ENCODE measurements at regions not wholly inside any gene's neighbourhood (a gene's known extent, or its start where the extent isn't known, plus 50 kb on each side); places are given as distances from the start of the nearest gene placed in this dataset.

GRCh38 chr1:5571861-5572401, 420.3 kb downstream of the NPHP4 start:
- H3K27ac ChIP-seq (ENCODE audit: low read length) = no peak overlapping the region
- no peaks in the 10 kb centered on the region for H3K79me2 ChIP-seq (replicated peaks; ENCODE audit: insufficient read depth, low read length)
- no peak overlapping the region for H3K4me3 ChIP-seq (ENCODE audit: low read length)

DNA sequence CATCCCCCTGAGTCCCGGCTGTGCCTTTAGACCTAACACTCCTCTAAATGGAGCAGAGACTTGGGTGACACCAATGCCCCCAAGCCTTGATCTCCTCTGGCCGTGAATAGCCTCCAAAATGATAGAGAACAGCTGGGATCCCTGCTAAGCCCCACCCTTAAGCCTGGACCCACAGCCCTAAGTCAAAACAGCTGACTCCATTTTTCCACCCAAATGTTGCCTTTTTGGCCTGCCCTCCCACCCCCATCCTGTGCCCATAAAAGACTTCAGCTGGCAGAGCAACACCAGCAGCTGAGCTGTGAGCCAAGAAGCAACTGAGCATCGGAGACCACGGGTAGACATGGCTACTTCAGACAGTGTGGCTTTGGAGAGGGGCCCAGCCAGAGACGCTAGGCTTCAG, 420.8 kb downstream of the NPHP4 start:
- no peaks in the 10 kb centered on the region for H3K79me2 ChIP-seq (replicated peaks; ENCODE audit: insufficient read depth, low read length)
- H3F3A ChIP-seq (ENCODE audit: insufficient read depth, low read length, poor library complexity, severe bottlenecking) = no peaks in the 10 kb centered on the region
- no peak overlapping the region for H3K4me3 ChIP-seq (ENCODE audit: low read length)
- H2AFZ ChIP-seq (ENCODE audit: low read depth, low read length) = no peak overlapping the region
- no peaks in the 10 kb centered on the region for H3K27me3 ChIP-seq (ENCODE audit: insufficient read depth, low read depth, low read length)
- H3K36me3 ChIP-seq (ENCODE audit: insufficient read depth, low read length) = no peaks in the 10 kb centered on the region
- no peaks in the 10 kb centered on the region for H4K20me1 ChIP-seq (ENCODE audit: insufficient read depth)
- no peak overlapping the region for H3K27ac ChIP-seq (ENCODE audit: low read length)
- no peaks in the 10 kb centered on the region for H3K9me2 ChIP-seq (ENCODE audit: insufficient read depth, low read length)
- peaks cover 5% of the 10 kb centered on the region for H3K9me3 ChIP-seq (ENCODE audit: low read length)
- no peak overlapping the region for H3K4me2 ChIP-seq (ENCODE audit: low read length)
- no peak overlapping the region for H3K9ac ChIP-seq (ENCODE audit: low read length)
- no peak for TF ChIP-seq EZH2 (IDR thresholded peaks at IDR 0.05; ENCODE audit: borderline replicate concordance, insufficient read depth, low read length, poor library complexity, severe bottlenecking)
- TF ChIP-seq SMC3 (conservative IDR thresholded peaks at IDR 0.05; ENCODE audit: poor library complexity) = no peak
- TF ChIP-seq CTCF (IDR thresholded peaks at IDR 0.05; ENCODE audit: poor library complexity, severe bottlenecking) = no peak
- TF ChIP-seq EP300 (conservative IDR thresholded peaks at IDR 0.05; ENCODE audit: poor library complexity, severe bottlenecking) = no peak
- no peak for TF ChIP-seq RAD21 (conservative IDR thresholded peaks at IDR 0.05)
- no peak for TF ChIP-seq POLR2AphosphoS5 (IDR thresholded peaks at IDR 0.05)
- no peak for TF ChIP-seq MXI1 (conservative IDR thresholded peaks at IDR 0.05; ENCODE audit: poor library complexity, severe bottlenecking)
- no peak for TF ChIP-seq REST (IDR thresholded peaks at IDR 0.05; ENCODE audit: borderline replicate concordance)

More at GRCh38 chr1:5571861-5572401, 420.3 kb downstream of the NPHP4 start:
- Histone ChIP-seq H2AFZ (ENCODE audit: low read depth, low read length) (no peak overlapping the region), H3K27me3 (ENCODE audit: insufficient read depth, low read depth, low read length) (no peaks in the 10 kb centered on the region), H3K9ac (ENCODE audit: low read length) (no peak overlapping the region), H4K20me1 (ENCODE audit: insufficient read depth) (no peaks in the 10 kb centered on the region), H3K36me3 (ENCODE audit: insufficient read depth, low read length) (no peaks in the 10 kb centered on the region), H3K9me3 (ENCODE audit: low read length) (peaks cover 5% of the 10 kb centered on the region), H3K9me2 (ENCODE audit: insufficient read depth, low read length) (no peaks in the 10 kb centered on the region), H3F3A (ENCODE audit: insufficient read depth, low read length, poor library complexity, severe bottlenecking) (no peaks in the 10 kb centered on the region), H3K4me2 (ENCODE audit: low read length) (no peak overlapping the region)
- no peak for TF ChIP-seq RAD21 (conservative IDR thresholded peaks at IDR 0.05)
- TF ChIP-seq REST (IDR thresholded peaks at IDR 0.05; ENCODE audit: borderline replicate concordance) = no peak
- no peak for TF ChIP-seq CTCF (IDR thresholded peaks at IDR 0.05; ENCODE audit: poor library complexity, severe bottlenecking)
